Endodermal cell (in vitro differentiated cells): ENCODE measurements at regions not wholly inside any gene's neighbourhood (a gene's known extent, or its start where the extent isn't known, plus 50 kb on each side); places are given as distances from the start of the nearest gene placed in this dataset.

Experiments
- DNase-seq: peaks from one replicate; pipeline ENCODE4 v3.0.0-alpha.2; 2017
- H3K27ac ChIP-seq: 2 replicates; pipeline ENCODE4 v1.5.1; 2013; ENCODE audit warnings: mild to moderate bottlenecking, low read depth, low read length, moderate library complexity
- H3K27me3 ChIP-seq: 2 replicates; pipeline ENCODE4 v1.6.1; 2013; ENCODE audit warnings: mild to moderate bottlenecking, low read length, moderate library complexity; ENCODE audit not compliant: insufficient read depth, control insufficient read depth, poor library complexity, severe bottlenecking
- H3K36me3 ChIP-seq: 2 replicates; pipeline ENCODE4 v1.7.0; 2013; ENCODE audit warnings: mild to moderate bottlenecking, low read length, moderate library complexity; ENCODE audit not compliant: control insufficient read depth, insufficient read depth
- H3K4me1 ChIP-seq: one replicate; pipeline ENCODE4 v1.7.0; 2013; ENCODE audit warnings: low read length; ENCODE audit not compliant: control insufficient read depth, insufficient read depth
- H3K4me3 ChIP-seq: 2 replicates; pipeline ENCODE4 v1.5.1; 2013; ENCODE audit warnings: mild to moderate bottlenecking, low read length, moderate library complexity
- H3K9ac ChIP-seq: 2 replicates; pipeline ENCODE4 v1.6.1; 2013; ENCODE audit warnings: mild to moderate bottlenecking, low read length, moderate library complexity; ENCODE audit not compliant: poor library complexity, severe bottlenecking; ENCODE audit errors: extremely low read depth
- H3K9me3 ChIP-seq: 2 replicates; pipeline ENCODE4 v1.6.1; 2013; ENCODE audit warnings: mild to moderate bottlenecking, low read length, moderate library complexity; ENCODE audit not compliant: control insufficient read depth
- H3K27ac Mint-ChIP-seq: 2 replicates; pipeline ENCODE4 v1.8.0; 2020; ENCODE audit warnings: mixed read lengths
- H3K27me3 Mint-ChIP-seq: 2 replicates; pipeline ENCODE4 v1.8.0; 2021; ENCODE audit warnings: mild to moderate bottlenecking, mixed read lengths; ENCODE audit not compliant: insufficient read depth
- H3K36me3 Mint-ChIP-seq: 2 replicates; pipeline ENCODE4 v1.8.0; 2020; ENCODE audit warnings: low read depth, mixed read lengths
- H3K4me1 Mint-ChIP-seq: 2 replicates; pipeline ENCODE4 v1.8.0; 2020; ENCODE audit warnings: mixed read lengths
- H3K4me3 Mint-ChIP-seq: 2 replicates; pipeline ENCODE4 v1.8.0; 2020; ENCODE audit warnings: mild to moderate bottlenecking, moderate library complexity, mixed read lengths
- H3K9me3 Mint-ChIP-seq: 2 replicates; pipeline ENCODE4 v1.8.0; 2020; ENCODE audit warnings: mild to moderate bottlenecking, mixed read lengths
- CTCF ChIP-seq: fragments of 200-600 bp; sonication (generic); conservative IDR thresholded peaks from 2 replicates; pipeline ENCODE4 v1.5.0; 2021; ENCODE audit warnings: antibody characterized with exemption, mild to moderate bottlenecking
- WGBS, 2 experiments: methylation state at CpG; one replicate each; pipeline versions ENCODE4 v1.1.5 to v1.1.7; 2013; ENCODE audit warnings: missing lambda C conversion rate in 2 of 2, mixed read lengths in 1 of 2; ENCODE audit not compliant: insufficient coverage in 1 of 2, insufficient read length in 1 of 2; 5-methylcytosine and 5-hydroxymethylcytosine counted together

GRCh38 chrX:94977986-94978385 lies 1304.0 kb downstream of the FAM133A start:
- no peak overlapping the region for H3K27ac Mint-ChIP-seq
- H3K9ac ChIP-seq: no peak overlapping the region

More at GRCh38 chrX:94977986-94978385, 1304.0 kb downstream of the FAM133A start:
- Mint-ChIP-seq H3K27me3 (no peaks in the 10 kb centered on the region), H3K36me3 (peaks cover 2% of the 10 kb centered on the region), H3K4me3 (no peak overlapping the region), H3K9me3 (no peaks in the 10 kb centered on the region), H3K4me1 (peaks cover 3% of the 10 kb centered on the region)
- H3K4me3 ChIP-seq: no peak overlapping the region
- no peak for DNase-seq
- no peaks in the 10 kb centered on the region for H3K9me3 ChIP-seq
- H3K4me1 ChIP-seq: no peaks in the 10 kb centered on the region
- no peaks in the 10 kb centered on the region for H3K27me3 ChIP-seq
- TF ChIP-seq CTCF: no peak
- no peaks in the 10 kb centered on the region for H3K36me3 ChIP-seq
- WGBS, 2 experiments: 96% methylated on average over 4 of the region's 4 CpGs; no CpG with 5 or more reads in 1 of the 2 experiments
- no peak overlapping the region for H3K27ac ChIP-seq
